Uterus (tissue), 2 donors: ENCODE measurements at regions not wholly inside any gene's neighbourhood (a gene's known extent, or its start where the extent isn't known, plus 50 kb on each side); places are given as distances from the start of the nearest gene placed in this dataset.

Experiments
- CTCF ChIP-seq, 4 experiments: fragments of 200-600 bp in 2 of 4; fragments of 450-650 bp in 2 of 4; sonication (generic) in 2 of 4; IDR thresholded peaks; one replicate each; pipeline ENCODE4 v1.5.1; 2016 to 2019; ENCODE audit warnings: antibody characterized with exemption in 4 of 4, mild to moderate bottlenecking in 2 of 4, moderate library complexity in 1 of 4
- POLR2A ChIP-seq, 2 donors: fragments of 450-650 bp; IDR thresholded peaks; one replicate each; pipeline ENCODE4 v1.6.1; 2016; ENCODE audit warnings: antibody characterized with exemption in 2 of 2, mild to moderate bottlenecking in 1 of 2, moderate library complexity in 1 of 2

- TF ChIP-seq CTCF (IDR thresholded peaks at IDR 0.05) (no peak), POLR2A (IDR thresholded peaks at IDR 0.05) (no peak)
These were observed 353.4 kb upstream of the ADGRL3 start for GRCh38 chr4:60846678-60847077.
